HG02798 (cell line): ENCODE measurements at regions not wholly inside any gene's neighbourhood (a gene's known extent, or its start where the extent isn't known, plus 50 kb on each side); places are given as distances from the start of the nearest gene placed in this dataset.
"Not testable (repeated sequence)": the region's sequence is repeated elsewhere in the genome, so short reads cannot be mapped to it uniquely, and the experiment has no call there.

ENCODE experiments used
- ATAC-seq: cut with Tn5 transposase; IDR thresholded peaks from one replicate; pipeline ENCODE4 v1.9.1; 2021; ENCODE audit warnings: mild to moderate bottlenecking; ENCODE audit not compliant: unreplicated experiment, poor library complexity

DNA sequence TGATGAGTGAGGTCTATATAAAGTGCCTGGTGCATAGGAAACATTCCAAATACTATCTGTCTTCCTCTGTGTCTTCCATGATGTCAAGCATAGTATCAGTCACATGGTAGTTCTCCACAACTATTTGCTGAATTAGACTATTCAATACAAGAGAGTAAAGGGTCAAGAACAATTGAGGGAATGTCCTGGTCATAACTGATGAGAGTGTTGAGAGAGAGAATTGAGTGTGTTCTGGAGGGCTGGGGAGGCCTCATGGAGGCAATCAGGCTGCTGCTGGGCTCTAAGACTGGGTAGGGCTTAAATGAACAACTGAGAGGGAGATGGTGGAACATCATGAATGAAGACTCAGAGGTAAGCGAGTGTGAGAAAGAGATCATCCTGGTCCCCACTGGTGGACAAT lies 433.7 kb upstream of the ONECUT1 start:
- ATAC-seq: no peak

GRCh38 chr15:53218666-53219580 lies 428.8 kb upstream of the ONECUT1 start:
- ATAC-seq: no peak

DNA sequence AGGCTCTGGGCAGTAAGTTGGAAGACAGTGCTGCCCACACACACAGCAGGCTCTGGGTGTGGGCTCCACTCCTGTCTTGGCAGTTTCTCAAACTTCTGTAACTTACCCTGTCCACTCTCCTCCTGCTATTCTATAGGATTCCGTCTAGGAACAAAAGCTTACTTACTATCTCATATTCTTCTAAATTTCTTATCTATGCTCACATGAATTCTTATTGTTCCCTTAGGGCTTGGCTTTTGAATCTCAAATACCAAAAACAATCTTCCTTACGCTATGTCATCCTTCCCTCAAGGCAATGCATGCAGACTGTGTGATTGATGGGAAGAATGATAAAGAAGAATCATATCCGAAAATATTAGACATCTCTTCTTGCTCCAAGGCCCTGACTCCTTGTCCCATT lies 425.9 kb upstream of the ONECUT1 start:
- ATAC-seq: no peak

DNA sequence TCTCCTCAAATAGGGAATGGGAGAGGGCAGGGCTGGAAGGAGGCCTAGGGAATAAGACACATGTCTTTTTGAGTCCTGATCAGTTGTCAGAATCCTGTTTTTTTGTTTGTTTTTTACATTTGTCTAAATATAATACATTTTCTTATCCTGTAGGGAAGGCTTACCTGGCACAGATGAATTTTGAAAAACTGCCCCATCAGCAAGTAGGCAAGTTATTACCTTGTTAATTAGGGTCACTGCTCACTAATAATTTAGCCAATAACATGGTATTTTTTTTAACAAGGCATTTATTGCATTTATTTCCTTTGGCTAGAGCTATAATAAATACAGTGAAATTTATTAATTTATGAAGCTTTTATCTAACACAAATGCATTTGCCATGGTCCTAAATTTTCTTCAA lies 423.2 kb upstream of the ONECUT1 start:
- ATAC-seq: no peak

DNA sequence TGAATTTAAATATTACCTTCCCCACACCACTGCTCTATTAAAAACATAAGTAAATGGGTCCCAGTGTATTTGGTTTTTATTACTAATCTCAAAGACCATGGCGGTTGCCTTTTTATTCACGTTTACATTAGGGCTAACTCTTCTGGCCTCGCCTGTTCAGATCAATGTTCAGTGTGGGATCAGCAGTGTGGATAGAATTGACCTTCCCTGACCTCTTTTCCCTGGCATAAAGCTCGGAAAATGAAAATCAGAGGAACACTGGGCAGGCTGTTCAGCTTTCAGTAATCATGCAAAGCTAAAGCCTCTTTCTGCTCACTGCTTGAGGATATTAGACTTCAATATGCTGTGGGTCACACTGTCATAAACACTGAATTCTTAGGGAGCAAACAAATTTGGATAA lies 422.6 kb upstream of the ONECUT1 start:
- no peak for ATAC-seq

DNA sequence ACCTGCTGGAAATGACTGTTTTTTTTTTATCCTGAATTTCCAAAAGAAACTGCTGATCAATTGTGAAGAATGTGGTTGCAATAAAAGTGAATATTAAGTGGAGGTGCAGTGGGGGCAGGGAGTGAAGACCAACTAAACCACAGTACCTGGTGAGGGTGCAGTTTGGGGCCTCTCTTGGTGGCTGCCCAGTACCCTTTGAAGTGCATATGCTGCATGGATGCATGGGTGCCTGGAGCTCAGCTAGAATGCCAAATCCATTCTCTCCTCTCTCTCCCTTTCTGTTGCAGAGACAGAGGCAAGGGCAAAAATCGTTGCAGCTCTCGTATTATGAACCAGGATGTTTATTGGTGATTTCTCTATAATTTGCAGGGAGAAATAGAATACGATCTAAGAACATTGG lies 420.5 kb upstream of the ONECUT1 start:
- ATAC-seq: no peak

GRCh38 chr15:53209396-53210042 lies 419.4 kb upstream of the ONECUT1 start:
- no peak for ATAC-seq

- no peak for ATAC-seq
Measured at GRCh38 chr15:53208751-53209150, 418.6 kb upstream of the ONECUT1 start.

- ATAC-seq: no peak
Measured at GRCh38 chr15:53203454-53203853, 413.3 kb upstream of the ONECUT1 start.

DNA sequence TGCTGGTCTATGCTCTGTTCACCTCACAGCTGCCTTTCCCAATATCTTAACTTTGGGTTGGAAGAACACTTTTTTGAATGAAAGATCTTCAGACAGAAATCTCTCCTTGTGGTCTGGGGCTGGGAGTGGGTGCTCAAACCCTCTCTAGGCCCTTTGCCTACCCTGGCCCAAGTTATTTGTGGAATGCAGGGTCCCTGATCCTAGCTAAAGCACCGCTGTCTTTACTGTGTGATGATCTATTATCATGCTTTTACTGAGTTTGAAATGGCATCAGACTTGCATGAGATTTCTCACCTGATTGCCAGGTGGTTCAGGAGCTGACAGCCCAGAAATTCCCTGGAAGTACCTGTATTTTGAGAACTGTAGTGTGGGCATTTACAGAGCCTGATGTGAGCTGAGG lies 412.7 kb upstream of the ONECUT1 start:
- no peak for ATAC-seq

- peak; percentile 89 for ATAC-seq
Measured at GRCh38 chr15:53197426-53197839, 407.3 kb upstream of the ONECUT1 start.

DNA sequence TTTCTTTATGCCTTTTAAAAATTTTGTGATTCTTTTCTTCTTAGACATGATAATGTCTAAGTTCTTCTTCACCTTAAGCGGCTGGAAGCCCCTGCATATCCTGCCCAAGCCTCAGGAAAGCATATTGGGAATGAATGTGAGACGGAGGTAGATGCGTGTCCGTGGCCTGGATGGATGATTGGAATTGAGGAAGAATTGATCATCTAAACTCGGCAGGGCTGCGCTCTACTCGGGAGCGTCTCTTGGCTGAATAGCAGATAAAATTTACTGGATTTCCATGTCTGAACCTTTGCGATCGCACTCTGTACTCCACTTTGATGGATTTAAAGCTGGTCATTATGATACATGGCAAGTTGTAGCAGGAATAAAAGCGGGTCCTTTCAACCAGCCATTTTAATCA lies 406.7 kb upstream of the ONECUT1 start:
- ATAC-seq: no peak

- ATAC-seq: no peak
Measured at GRCh38 chr15:53196242-53196641, 406.1 kb upstream of the ONECUT1 start.

GRCh38 chr15:53193149-53193548 lies 403.0 kb upstream of the ONECUT1 start:
- ATAC-seq: no peak

- no peak for ATAC-seq
Measured at GRCh38 chr15:53189860-53190259, 399.7 kb upstream of the ONECUT1 start.

DNA sequence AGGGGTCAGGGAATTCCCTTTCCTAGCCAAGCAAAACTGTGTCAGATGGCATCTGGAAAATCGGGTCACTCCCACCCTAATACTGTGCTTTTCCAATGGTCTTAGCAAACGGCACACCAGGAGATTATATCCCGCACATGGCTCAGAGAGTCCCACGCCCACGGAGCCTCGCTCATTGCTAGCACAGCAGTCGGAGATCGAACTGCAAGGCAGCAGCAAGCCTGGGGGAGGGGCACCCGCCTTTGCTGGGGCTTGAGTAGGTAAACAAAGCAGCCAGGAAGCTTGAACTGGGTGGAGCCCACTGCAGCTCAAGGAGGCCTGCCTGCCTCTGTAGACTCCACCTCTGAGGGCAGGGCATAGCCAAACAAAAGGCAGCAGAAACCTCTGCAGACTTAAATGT lies 393.3 kb upstream of the ONECUT1 start:
- not testable (repeated sequence) for ATAC-seq

DNA sequence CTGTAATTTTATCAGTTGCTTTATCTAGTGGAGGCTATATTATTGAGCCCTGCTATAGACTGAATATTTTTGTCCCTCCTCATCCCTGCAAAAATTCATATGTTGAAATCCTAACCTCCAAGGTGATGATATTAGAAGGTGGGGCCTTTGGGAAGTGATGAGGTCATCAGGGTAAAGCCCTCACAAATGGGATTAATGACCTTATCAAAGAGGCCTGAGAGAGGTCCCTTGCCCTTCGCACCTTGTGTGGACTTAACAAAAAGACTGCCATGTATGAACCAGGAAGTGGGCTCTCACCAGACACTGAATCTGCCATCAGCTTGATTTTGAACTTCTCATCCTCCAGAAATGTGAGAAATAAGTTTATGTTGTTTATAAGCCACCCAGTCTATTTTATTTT lies 381.4 kb upstream of the ONECUT1 start:
- ATAC-seq: no peak

GRCh38 chr15:53166684-53167201 lies 376.6 kb upstream of the ONECUT1 start:
- no peak for ATAC-seq

DNA sequence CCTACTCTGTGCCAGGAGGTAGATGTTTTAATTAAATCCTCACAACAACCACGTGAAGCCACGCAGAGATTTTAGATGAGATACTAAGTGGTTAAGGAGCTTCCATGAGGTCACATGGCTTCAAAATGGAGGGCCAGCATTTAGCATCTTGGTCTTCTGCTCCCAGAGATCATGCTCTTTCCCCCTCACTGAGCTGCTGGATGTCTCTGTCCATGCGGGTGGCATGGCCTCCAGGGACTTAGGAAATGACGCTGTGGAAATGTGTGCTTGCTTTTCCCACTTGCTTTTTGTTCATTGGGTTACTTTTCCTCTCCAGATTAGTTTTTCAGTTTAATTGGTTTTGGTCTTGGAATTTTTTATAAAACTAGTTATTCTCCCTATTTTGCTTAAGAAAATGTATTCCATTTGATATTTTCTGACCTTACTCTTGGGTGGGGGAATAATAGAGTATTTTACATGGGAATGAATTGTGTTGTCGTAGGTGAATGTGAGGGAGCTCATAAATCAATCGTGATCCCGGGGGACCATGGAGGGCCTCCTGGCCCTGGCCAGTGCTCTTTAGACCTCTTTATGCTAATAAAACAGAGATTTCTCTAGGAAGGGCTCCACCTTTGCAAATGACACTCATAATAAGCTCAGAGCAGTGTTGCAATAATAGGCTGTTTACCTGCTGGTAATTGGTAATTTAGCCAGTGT lies 376.0 kb upstream of the ONECUT1 start:
- no peak for ATAC-seq

DNA sequence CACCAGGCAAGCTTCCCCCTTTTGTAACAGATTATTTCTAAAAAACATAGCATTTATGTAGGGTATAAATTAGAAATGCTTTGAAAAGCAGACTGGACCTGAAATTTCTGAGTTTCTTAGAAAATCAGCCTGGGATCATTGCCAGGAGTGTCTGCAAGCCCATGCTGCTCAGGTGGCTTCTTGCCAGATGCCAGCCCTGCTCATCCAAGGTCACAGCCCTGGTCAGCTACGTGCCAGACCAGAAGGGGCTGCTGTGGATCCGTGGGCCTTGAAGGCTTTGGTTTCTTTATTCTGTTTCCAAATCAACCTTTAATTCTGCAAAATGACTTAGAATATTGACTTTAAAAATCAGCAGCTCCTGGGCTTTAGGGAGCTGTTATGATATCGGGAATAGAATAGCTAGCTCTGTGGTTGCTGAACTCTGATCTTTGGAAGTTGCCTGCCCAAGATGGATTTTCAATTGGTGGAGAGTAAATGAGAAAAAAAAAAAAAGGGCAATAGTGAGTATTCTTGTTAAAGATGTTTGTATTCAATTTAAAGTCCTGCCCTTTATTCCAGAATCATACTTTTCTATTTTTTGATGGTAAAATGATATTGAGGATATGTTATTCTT lies 370.1 kb upstream of the ONECUT1 start:
- no peak for ATAC-seq

GRCh38 chr15:53159458-53159857 lies 369.3 kb upstream of the ONECUT1 start:
- no peak for ATAC-seq
